Dermis blood vessel endothelial cell (primary cell): ENCODE measurements at regions not wholly inside any gene's neighbourhood (a gene's known extent, or its start where the extent isn't known, plus 50 kb on each side); places are given as distances from the start of the nearest gene placed in this dataset.

Source experiments
- DNase-seq: peaks from one replicate; pipeline ENCODE4 v3.0.0; 2010

- no peak for DNase-seq
Measured at GRCh38 chr11:111444040-111444439, 65.0 kb upstream of the POU2AF1 start.

GRCh38 chr11:111443640-111444039 lies 64.6 kb upstream of the POU2AF1 start:
- DNase-seq = no peak

GRCh38 chr11:111443032-111443431 lies 64.0 kb upstream of the POU2AF1 start:
- no peak for DNase-seq

GRCh38 chr11:111441443-111441842 lies 62.4 kb upstream of the POU2AF1 start:
- peak; percentile 26 for DNase-seq

DNA sequence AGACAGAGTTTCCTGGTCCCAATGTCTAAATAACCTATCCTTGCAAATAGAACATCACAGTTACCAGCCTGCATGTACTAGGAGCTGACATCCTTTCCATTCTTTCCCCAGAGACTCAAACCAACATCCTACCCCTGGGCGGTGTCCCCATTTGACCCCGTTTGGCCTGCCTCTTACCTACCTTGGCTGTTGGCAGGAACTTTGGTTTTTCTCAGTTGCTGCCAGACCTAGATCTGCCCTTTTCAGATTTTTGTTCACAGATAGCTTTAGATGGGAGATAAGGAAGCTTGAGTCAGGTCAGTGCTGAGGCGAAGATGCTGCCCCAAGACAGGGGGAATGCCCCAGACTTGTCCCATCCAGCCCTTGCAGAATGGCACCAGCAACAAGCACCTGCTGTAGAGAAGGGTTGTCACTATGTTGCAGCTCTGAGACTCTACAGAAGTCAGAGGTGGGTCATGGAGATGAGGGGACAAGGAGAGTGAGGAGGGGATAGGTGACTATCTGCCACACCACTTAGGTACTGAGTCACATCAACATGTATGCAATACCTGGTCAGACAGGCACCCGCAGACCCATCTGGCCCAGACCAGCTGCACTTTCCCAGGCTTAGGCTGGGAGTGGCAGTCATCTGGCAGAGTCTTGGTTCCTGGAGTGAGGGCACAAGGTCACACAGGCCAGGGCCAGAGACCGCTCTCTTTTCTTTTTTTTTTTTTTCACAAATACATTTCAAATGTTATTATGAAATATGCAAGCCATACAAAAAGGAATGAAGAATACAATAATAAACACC lies 61.5 kb upstream of the POU2AF1 start:
- DNase-seq = no peak

DNA sequence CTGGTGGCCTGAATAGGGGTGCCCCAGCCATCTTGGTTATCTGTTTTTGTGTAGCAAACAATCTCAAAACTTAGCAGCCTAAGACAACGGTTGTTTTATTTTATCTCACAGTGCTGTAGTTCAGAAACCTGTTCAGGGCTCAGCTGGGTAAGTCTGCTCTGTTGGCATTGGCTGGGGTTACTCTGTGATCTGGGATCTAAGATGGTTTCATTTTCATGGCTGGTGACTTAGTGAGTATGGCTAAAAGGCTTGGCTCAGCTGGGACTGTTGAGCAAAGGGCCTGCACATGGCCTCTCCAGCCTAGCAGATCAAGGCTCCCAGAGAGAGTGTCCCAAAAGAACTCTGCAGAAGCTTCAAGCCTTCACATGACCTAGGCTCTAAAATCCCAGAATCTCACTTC lies 60.8 kb upstream of the POU2AF1 start:
- no peak for DNase-seq

DNA sequence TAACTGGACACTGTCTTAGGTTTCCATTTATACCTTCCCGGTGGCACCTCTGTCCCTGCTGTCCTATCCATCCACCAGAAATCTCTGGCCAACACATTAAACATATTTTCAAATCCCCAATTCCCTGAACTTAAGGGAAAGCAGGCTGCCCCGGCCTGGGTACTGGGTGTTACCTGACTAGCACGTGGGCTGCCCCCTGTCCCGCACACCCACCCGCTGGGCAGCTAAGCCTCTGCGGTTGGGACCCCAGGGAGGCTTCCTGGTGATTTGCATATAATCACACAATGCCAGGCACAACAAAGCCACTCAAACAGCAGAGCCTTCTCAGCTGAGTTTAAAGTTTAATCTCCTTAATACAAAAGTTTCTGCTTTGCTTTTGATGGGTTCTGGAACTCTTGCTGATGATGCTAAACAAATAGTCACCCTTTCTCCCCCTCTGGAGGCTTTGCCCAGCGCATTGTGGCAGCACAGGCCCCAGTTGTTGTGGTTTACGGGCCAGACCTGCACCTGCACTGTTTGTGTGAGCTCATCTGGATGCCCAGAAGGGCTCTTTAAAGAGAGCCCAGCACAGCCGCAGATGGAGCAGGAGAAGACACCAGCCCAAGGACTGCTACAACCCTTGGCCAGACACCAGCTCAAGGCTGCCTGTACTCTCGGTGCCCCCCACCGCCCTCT lies 59.9 kb upstream of the POU2AF1 start:
- no peak for DNase-seq

DNA sequence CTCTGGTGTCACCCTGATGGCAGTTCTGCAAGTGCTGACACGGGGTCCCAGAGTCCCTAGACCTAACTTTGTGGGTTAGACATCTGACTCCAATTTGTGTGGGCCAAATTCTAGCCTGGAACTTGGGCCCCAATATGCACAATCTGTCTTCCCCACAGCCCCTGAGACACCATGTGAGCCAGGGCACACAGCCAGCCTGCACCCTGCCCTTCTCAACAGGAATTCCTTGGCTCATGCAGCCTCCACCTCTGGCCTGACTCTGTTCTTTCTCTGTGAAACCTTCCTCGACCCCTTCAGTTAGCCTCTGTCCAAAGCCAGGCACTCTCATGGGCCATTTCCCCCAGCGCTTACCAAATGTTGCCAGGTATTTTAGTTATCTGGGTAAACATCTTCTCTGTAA lies 59.1 kb upstream of the POU2AF1 start:
- DNase-seq = no peak

DNA sequence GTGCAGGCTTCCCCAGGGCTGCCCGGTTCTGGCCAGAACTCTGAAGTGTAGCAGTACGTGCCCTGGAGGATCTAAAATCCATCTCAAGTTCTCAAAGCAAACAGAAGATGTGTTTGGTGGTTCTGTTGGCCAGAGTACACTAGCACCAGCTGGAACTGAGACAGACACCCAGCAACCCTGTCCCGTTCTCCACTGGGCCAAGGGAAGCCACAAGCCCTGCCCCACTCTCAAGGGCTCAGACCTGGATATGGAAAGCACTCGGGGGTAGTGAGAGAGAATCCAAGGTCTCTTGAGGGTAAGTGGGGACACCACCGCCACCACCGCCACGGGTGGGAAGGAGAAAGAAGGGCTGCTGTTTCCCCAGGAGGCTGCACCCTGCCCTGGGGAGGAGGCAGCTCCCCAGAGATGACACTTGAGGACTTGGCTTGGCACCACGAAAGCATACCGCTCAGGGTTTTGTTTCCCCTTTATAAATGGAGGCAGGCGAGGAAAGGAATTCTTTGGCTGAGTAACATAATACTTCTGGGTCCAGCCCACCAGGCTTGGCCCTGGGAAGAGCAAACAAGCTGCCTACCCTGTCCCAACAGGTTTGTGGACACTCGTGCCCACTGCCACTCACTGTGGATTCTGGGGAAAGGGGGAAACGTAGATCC lies 56.1 kb upstream of the POU2AF1 start:
- no peak for DNase-seq

DNA sequence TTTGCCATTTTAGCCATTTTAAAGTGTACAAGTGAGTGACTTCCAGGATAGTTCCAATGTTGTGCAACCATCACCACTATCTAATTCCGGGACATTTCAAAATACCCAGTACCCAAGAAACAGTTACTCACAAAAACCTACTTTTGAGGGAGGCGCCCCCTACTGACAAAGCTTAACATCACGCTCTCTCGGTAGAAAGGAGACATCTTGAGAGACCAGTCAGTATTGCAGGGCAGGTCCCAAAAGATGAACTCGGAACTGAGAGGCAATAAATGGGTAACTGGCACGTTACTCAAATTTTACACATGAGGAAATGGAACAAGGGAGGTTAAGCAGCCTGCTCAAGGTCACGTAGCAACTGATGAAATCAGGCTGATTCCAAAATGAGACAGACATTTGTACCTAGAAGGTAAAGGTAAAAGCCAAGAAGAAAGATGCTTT lies 50.0 kb upstream of the POU2AF1 start:
- peak; percentile 59 for DNase-seq
